ENCODE measurements at regions not wholly inside any gene's neighbourhood (a gene's known extent, or its start where the extent isn't known, plus 50 kb on each side); places are given as distances from the start of the nearest gene placed in this dataset.

DNA sequence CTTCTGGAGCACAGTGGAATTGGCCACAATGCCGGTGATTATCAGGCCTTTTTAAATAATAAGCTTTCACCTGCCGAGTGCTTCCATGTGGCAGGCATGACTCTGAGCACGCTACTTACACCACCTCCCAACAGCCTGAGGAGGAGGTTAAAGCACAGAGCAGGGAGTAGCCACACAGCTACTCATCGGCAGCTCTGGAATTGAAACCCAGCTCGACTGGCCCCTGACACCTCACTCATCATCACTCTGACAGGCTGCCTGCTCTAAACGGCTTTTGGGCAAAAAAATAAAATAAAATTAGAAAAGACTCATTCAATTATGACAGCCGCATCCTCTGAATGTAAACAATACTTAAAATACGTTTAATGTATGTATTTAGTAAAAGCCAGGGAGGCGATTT lies 326.4 kb upstream of the NOCT start:
- DNase-seq (ENCODE audit: low read depth), result no peak

GRCh38 chr4:138688408-138689085 lies 327.0 kb upstream of the NOCT start:
- DNase-seq (ENCODE audit: low read depth), result no peak

DNA sequence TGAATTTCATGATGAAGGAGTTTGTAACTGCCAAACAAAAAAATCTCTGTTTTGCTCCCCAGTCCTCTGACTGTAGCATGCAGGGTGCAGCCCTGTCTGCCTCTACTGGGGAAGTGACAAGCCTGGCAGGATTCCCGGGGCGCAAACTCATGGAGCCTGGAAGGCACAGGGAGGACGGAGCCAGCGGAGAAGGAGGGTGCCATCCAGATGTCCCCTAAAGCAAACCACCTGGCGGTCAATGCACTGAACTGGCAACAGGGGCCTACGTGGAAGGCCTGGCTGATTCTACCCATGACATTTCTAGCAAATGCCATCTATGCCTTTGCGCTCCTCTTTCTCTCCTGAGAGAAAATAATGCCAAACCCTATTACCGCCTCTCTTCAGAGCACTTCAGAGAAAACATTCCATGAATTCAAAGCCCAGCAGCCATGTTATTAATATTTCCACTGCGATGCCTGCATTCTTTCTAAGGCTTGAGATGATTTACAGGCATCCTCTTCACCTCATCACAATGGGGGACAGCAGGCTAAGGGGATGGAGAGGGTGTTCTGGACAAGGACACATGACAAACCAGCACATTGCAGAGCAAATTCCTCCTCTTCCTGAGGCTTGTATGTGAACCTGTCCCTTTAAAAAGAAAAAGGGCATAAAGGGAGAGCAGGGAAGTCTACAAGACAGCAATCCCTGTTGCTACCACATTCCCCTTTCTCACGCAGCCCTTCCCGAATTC lies 329.3 kb upstream of the NOCT start:
- DNase-seq (ENCODE audit: low read depth), result no peak

DNA sequence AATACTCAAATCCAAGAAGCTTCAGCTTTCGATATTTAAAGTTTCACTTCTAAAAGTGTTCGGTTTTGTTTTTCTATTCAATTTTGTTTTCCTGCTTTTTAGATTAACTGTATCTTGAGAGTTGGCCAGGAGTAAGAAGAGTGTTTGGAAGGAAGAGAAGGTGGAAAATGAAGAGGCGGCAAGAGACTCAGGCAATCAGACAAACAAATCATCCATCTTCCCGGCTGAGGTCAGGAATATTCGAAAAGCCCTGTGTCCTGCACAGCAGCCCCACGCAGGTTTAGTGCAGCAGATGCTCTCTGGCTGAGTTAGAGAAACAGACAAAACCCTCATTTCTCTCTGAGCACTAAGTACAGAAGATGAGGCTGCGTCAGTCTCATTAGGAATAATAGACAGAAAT lies 330.3 kb upstream of the NOCT start:
- DNase-seq (ENCODE audit: low read depth), result no peak

GRCh38 chr4:138680989-138681604 lies 334.5 kb upstream of the NOCT start:
- peak; percentile 55 for DNase-seq (ENCODE audit: low read depth)

DNA sequence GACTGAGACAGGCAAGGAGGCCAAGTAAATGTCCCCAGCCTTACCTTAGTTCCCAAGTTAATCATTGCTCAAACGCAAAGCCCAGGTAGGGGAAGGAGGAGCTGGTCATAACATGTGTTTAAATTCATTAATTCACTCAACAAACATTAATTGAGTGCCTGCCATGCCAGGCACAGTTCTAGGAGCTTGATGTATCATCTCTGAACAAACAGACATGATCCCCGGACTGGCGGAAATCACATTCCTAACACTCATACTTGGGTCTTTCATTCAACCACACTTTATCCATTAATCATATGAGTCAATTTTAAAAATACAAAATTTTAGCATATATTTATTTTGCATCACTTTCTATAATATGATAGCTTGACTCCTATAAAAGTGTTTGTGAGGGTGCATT lies 335.3 kb upstream of the NOCT start:
- DNase-seq (ENCODE audit: low read depth), result no peak

DNA sequence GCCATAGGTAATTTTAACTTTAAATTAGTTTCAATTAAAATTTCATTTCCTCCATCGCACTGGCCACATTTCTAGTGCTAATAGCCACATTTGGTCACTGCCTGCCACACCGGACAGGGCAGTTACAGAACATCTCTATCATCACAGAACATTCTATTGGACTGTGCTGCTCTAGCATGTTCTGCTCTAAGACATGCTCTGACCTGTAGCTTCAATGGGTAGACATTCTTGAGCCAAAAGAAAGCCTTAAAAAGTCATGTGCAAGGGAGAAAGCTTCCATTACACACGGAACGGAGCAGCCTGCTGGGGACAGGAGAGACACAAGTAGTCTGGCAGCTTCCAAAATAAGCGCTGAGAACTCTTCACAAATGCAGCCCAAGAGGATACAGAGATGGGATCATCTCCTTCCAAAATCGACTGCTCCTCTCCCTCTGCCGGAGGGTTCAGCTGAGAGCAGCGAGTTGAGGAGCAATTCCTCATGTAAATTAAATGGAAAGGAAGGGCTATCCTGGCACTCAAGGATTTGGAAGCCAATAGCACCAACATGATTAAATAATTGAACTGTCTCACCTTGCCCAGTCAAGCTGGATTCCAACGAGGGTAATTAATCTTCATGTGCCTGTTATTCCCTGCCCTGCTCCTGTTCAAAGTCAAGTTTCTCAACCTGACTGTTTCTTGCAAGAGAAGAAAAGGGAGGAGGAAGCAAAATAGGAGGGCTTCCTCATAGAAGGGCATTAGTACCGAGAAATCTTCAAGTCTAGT lies 336.4 kb upstream of the NOCT start:
- DNase-seq (ENCODE audit: low read depth), result no peak

- no peak for DNase-seq (ENCODE audit: low read depth)
Measured at GRCh38 chr4:138677748-138678147, 337.8 kb upstream of the NOCT start.

GRCh38 chr4:138677212-138677611 lies 338.4 kb upstream of the NOCT start:
- DNase-seq (ENCODE audit: low read depth), result no peak

DNA sequence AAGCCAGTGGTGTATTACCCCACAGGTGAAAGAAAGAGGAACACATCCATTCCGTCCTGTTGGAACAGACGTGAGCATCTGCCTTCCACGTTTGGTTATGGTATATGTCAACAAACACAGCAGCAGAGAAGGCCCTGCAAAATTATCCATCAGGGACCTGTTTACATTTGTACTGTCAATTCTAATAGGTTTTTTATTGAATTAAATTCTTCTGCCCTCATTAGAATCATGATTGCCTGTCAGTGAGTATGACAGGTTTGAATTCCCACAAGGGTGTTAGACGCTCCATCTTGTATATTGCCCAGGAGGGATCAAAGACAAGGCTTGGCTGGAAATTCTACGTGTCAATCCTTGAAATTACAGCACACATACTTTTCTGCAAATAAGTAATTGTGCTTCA lies 339.9 kb upstream of the NOCT start:
- DNase-seq (ENCODE audit: low read depth), result no peak

DNA sequence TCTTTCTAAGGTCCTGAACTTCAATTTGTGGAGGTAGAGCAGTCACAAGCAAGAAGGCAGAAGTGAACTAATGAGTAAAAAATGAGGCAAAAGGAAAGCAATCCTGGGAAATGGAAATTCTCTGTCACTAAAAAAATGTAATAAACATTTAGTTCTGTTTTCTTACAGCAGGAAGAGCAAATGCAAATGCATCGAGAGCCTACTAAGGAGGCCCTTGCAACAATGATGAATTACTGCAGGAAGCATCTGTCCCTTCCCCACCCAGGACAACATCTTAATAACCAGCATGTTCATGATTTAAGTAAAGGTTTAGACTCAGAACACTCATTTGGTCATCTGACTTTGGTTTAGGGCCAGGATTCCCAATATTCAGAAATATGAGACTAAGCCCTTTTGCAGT lies 341.4 kb upstream of the NOCT start:
- no peak for DNase-seq (ENCODE audit: low read depth)

- DNase-seq (ENCODE audit: low read depth), result no peak
Measured at GRCh38 chr4:138673053-138673452, 342.5 kb upstream of the NOCT start.

- no peak for DNase-seq (ENCODE audit: low read depth)
Measured at GRCh38 chr4:138672393-138672976, 343.1 kb upstream of the NOCT start.

DNA sequence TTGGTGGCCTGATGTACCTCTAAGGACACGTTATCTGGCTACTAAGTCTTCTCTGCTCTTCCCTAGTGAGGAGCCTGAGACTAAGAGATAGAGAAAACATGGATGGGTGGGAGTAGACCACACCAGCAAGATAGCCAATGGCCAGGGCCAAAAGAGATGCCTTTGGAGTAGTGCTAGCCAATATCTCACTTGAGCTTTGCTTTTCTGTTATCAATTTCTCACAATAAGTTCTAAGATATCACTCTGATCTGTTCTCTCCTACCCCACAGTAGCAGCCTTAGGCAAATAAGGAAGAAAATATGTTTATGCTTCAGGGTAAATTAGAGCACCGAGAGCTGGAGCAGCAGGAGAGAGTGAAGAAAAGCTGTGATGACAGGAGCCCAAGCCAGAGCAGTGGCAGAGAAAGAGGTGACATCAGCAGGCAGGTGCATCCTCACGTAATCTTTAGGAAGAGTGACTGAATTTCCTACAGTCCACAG lies 343.9 kb upstream of the NOCT start:
- DNase-seq (ENCODE audit: low read depth), result no peak

DNA sequence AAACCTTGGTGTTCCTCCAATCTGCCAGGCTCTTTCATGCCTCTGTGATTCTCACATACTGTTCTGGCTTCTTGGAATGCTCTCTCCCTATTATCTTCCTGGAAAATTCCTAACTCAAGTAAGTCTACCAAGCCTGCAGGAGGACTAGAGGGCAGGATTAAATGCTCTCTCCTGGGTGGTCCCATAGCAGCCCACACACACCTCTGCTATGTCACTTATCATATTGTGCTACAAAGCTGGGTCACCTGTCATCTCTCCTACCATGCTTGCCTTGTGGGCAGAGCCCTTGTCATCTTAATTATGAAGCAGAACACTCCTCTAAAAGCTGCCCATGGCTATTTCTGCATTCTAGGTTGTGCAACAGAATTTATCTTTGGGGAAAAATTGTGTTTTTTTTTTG lies 344.5 kb upstream of the NOCT start:
- DNase-seq (ENCODE audit: low read depth), result no peak

- DNase-seq (ENCODE audit: low read depth), result no peak
Measured at GRCh38 chr4:138670681-138671080, 344.9 kb upstream of the NOCT start.

- DNase-seq (ENCODE audit: low read depth), result no peak
Measured at GRCh38 chr4:138669479-138670315, 345.9 kb upstream of the NOCT start.

DNA sequence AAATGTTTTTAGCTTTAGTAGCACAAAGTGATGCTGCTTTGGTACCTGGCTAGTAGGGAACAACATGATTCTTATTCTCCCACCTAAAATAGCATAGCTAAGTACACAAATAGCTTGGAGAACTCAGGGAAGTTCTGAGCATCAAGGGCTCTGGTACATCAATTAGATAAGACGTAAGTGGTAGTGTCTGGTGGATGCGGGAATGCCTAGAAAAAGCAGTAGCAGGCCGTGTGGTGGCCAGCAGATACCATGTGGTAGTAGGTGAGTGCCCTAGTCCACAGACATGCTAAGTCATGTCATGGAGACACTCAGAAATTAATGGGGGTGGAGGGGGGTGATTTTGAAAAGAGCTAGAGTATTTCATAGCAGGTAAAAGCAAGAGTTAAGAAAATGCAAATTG lies 347.3 kb upstream of the NOCT start:
- DNase-seq (ENCODE audit: low read depth), result no peak

- DNase-seq (ENCODE audit: low read depth), result no peak
Measured at GRCh38 chr4:138666366-138666765, 349.2 kb upstream of the NOCT start.

DNA sequence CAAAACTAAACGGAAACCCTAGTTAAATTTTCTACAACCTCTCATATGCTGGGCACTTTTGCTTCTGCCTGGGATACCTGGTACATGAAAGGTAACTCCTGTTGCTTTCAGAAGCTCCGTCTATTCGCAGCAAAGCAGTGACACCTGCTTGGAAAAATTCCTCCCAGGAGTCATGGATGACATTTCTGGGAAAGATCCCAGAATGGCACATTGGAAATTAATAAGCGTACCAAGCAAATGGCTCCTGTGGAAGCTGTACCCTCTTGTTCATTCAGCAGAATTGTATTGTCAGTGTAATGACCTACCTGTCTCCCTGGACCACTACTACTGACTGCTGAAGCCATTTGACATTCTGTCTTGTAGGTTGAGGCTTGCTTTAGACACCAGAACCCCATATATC lies 349.7 kb upstream of the NOCT start:
- no peak for DNase-seq (ENCODE audit: low read depth)

- DNase-seq (ENCODE audit: low read depth), result no peak
Measured at GRCh38 chr4:138663883-138664282, 351.7 kb upstream of the NOCT start.

All from stromal cell of bone marrow (primary cell).